Keratinocyte (primary cell): ENCODE measurements at regions not wholly inside any gene's neighbourhood (a gene's known extent, or its start where the extent isn't known, plus 50 kb on each side); places are given as distances from the start of the nearest gene placed in this dataset.
"Not testable (repeated sequence)": the region's sequence is repeated elsewhere in the genome, so short reads cannot be mapped to it uniquely, and the experiment has no call there.

Experiments used
- EZH2 ChIP-seq: IDR thresholded peaks from one replicate; pipeline ENCODE4 v1.6.1; 2012; ENCODE audit warnings: inconsistent platforms, mild to moderate bottlenecking, low read length, moderate library complexity
- TF ChIP-seq, protein P1 (sequence below), 3 experiments: IDR thresholded peaks in 1 of 3; conservative IDR thresholded peaks in 1 of 3; optimal IDR thresholded peaks in 1 of 3; 2 replicates in 2 of 3; 3 replicates in 1 of 3; pipeline versions ENCODE3 to v1.5.1; 2011; ENCODE audit warnings: low read length in 3 of 3, mild to moderate bottlenecking in 3 of 3, moderate library complexity in 2 of 3, control low read depth in 1 of 3, inconsistent platforms in 1 of 3; ENCODE audit not compliant: insufficient read depth in 2 of 3; ENCODE audit errors: extremely low read depth in 1 of 3

- TF ChIP-seq, protein P1, sequence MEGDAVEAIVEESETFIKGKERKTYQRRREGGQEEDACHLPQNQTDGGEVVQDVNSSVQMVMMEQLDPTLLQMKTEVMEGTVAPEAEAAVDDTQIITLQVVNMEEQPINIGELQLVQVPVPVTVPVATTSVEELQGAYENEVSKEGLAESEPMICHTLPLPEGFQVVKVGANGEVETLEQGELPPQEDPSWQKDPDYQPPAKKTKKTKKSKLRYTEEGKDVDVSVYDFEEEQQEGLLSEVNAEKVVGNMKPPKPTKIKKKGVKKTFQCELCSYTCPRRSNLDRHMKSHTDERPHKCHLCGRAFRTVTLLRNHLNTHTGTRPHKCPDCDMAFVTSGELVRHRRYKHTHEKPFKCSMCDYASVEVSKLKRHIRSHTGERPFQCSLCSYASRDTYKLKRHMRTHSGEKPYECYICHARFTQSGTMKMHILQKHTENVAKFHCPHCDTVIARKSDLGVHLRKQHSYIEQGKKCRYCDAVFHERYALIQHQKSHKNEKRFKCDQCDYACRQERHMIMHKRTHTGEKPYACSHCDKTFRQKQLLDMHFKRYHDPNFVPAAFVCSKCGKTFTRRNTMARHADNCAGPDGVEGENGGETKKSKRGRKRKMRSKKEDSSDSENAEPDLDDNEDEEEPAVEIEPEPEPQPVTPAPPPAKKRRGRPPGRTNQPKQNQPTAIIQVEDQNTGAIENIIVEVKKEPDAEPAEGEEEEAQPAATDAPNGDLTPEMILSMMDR (optimal IDR thresholded peaks at IDR 0.05 in 1 of 3, IDR thresholded peaks at IDR 0.05 in 1 of 3, conservative IDR thresholded peaks at IDR 0.05 in 1 of 3; ENCODE audit: extremely low read depth in 1 of 3, insufficient read depth in 2 of 3, low read length in 3 of 3), result not testable (repeated sequence)
- TF ChIP-seq EZH2, result not testable (repeated sequence)
Measured at GRCh38 chr4:118512870-118513269, 160.1 kb upstream of the PRSS12 start.
